Hypothalamus (tissue), 51 donors: ENCODE measurements at regions not wholly inside any gene's neighbourhood (a gene's known extent, or its start where the extent isn't known, plus 50 kb on each side); places are given as distances from the start of the nearest gene placed in this dataset.

Source experiments
- DNase-seq, 51 donors: peaks; one replicate each; lab custom pipeline; 2025; lab: John Stamatoyannopoulos, UW

GRCh38 chr12:95411057-95411456, 62.9 kb upstream of the METAP2 start:
- DNase-seq, result no peak

- DNase-seq, result no peak
Measured at GRCh38 chr12:95411466-95411865, 62.5 kb upstream of the METAP2 start.

DNA sequence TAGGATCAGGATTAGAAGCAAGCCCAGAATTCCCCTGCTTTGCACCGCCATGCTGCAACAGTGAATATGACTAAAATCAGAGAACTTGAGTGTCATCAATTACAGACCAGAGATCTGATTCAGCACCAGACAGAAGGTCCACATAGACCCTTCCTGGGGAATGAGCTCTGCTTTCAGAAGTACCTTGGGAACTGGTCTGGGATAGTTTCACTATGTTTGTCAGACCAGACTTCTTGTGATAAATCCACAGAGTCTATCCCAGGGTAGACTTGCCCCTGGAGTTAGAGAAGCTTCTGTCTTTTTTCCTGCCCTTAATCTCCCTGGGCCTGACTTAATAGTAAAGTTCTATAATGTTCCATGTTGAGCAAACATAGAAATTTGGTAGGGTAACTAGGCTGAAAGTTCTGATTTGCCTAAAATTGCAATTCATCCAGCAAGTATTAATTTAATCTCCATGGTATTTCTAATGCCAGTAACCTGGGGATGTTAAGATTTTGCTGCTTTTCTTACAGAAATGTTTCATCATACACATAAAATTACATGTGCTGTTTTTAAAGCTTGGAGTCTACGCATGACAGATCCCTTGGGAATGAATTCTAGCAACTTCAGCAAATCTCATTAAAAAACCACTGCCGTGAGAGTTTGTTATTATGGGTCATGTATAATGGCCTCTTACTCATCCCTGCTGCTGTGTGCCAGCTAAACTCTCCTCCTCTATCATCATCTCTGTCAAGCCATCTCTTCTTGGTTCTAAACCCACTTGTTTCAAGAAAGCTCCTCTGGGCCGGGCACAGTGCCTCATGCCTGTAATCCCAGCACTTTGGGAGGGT, 61.3 kb upstream of the METAP2 start:
- no peak for DNase-seq

GRCh38 chr12:95413576-95413975, 60.4 kb upstream of the METAP2 start:
- no peak for DNase-seq

- no peak for DNase-seq
Measured at GRCh38 chr12:95415451-95415850, 58.5 kb upstream of the METAP2 start.

DNA sequence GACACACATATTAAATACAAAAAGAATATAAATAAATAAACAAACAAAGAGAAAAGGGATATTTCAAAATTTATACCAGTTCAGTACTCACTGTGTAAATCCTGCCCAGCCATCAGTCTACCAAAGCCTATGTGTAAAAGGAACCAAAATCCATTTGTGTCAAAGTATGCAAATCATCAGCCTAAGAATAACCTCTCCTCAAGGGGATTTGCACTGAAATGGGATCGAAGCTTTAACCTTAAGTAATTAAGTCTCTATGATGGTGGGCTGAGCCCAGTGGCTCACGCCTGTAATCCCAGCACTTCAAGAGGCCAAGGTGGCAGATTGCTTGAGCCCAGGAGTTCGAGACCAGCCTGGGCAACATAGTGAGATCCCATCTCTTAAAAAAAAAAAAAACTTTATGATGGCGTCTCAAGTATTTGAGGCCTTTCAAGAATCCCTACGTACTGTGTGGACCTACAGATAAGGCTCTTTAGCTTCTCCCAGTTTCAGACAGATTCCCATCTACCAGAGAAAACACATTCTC, 57.8 kb upstream of the METAP2 start:
- no peak for DNase-seq

GRCh38 chr12:95417372-95417771, 56.6 kb upstream of the METAP2 start:
- DNase-seq, result no peak

GRCh38 chr12:95418142-95418541, 55.8 kb upstream of the METAP2 start:
- DNase-seq, result no peak
